ENCODE measurements at regions not wholly inside any gene's neighbourhood (a gene's known extent, or its start where the extent isn't known, plus 50 kb on each side); places are given as distances from the start of the nearest gene placed in this dataset.

DNA sequence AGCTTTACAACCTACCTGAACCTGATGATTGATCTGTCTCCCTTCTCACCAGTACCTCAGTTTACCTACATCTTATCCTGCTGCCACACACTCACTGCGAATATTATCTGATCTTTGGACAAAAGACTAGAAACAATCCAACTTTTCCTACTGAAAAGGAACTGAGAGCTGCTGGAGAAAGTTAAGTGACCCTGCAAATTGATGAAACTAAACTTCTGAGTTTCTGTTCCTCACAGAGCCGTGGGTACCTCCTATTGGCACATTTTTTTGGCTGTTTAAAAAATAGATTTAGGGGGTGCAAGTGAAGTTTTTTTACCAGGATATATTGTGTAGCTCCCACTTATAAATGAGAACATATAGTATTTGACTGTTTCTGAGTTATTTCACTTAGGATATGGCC, 66.0 kb upstream of the STARD3NL start:
- Histone ChIP-seq H3K4me3 (no peak overlapping the region), H3K36me3 (no peaks in the 10 kb centered on the region), H3K4me1 (no peaks in the 10 kb centered on the region), H3K27ac (no peak overlapping the region), H3K9me3 (no peaks in the 10 kb centered on the region), H3K27me3 (no peaks in the 10 kb centered on the region)
- DNase-seq: no peak
- intact Hi-C loops (cut with DNase I; ENCODE audit: low total_unique reads): no loop called here
- TF ChIP-seq, protein P1, sequence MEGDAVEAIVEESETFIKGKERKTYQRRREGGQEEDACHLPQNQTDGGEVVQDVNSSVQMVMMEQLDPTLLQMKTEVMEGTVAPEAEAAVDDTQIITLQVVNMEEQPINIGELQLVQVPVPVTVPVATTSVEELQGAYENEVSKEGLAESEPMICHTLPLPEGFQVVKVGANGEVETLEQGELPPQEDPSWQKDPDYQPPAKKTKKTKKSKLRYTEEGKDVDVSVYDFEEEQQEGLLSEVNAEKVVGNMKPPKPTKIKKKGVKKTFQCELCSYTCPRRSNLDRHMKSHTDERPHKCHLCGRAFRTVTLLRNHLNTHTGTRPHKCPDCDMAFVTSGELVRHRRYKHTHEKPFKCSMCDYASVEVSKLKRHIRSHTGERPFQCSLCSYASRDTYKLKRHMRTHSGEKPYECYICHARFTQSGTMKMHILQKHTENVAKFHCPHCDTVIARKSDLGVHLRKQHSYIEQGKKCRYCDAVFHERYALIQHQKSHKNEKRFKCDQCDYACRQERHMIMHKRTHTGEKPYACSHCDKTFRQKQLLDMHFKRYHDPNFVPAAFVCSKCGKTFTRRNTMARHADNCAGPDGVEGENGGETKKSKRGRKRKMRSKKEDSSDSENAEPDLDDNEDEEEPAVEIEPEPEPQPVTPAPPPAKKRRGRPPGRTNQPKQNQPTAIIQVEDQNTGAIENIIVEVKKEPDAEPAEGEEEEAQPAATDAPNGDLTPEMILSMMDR (IDR thresholded peaks at IDR 0.05): no peak
- no peak for TF ChIP-seq POLR2AphosphoS5 (IDR thresholded peaks at IDR 0.05)
- no peak for TF ChIP-seq POLR2A (IDR thresholded peaks at IDR 0.05)
- no peak for TF ChIP-seq EP300 (IDR thresholded peaks at IDR 0.05; ENCODE audit: low read depth)
- 74 to 84% methylated on average over 2 of the region's 2 CpGs for WGBS, 2 donors (ENCODE audit: low coverage in 1 of 2)
- in situ Hi-C loops (cut with MboI; ENCODE audit: low pct_ligation_motif_present in 1 of 4, low pct_unique_long_range_greater_than_20kb in 1 of 4, low sequenced_read_pairs in 3 of 4): loop anchor here in 2 of 4 donors (25.0 kb wide), 1 partner anchor 225 kb away; no protein-coding TSS in a partner anchor

DNA sequence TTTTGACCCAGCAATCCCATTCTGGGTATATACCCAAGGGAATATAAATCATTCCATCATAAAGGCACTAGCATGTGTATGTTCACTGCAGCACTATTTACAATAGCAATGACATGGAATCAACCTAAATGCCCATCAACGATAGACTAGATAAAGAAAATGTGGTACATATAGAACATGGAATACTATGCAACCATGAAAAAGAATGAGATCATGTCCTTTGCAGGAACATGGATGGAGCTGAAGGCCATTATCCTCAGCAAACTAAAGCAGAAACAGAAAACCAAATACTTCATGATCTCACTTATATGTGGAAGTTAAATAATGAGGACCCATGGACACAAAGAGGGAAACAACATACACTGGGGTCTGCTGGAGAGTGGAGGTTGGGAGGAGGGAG, 58.0 kb upstream of the STARD3NL start:
- intact Hi-C loops (cut with DNase I; ENCODE audit: low total_unique reads) (no loop called here), in situ Hi-C loops (cut with MboI; ENCODE audit: low pct_ligation_motif_present in 1 of 4, low pct_unique_long_range_greater_than_20kb in 1 of 4, low sequenced_read_pairs in 3 of 4) (loop anchor here in 2 of 4 donors (25.0 kb wide), 1 partner anchor 217 kb away; no protein-coding TSS in a partner anchor)
- DNase-seq: no peak
- TF ChIP-seq EP300 (IDR thresholded peaks at IDR 0.05; ENCODE audit: low read depth): no peak
- TF ChIP-seq POLR2A (IDR thresholded peaks at IDR 0.05): no peak
- TF ChIP-seq, protein P1 (IDR thresholded peaks at IDR 0.05): no peak
- no peak for TF ChIP-seq POLR2AphosphoS5 (IDR thresholded peaks at IDR 0.05)
- Histone ChIP-seq H3K36me3 (no peaks in the 10 kb centered on the region), H3K4me1 (no peaks in the 10 kb centered on the region), H3K9me3 (no peaks in the 10 kb centered on the region), H3K27me3 (no peaks in the 10 kb centered on the region), H3K27ac (no peak overlapping the region), H3K4me3 (no peak overlapping the region)
- 71 to 97% methylated on average over 1 of the region's 1 CpG for WGBS, 2 donors (ENCODE audit: low coverage in 1 of 2)

DNA sequence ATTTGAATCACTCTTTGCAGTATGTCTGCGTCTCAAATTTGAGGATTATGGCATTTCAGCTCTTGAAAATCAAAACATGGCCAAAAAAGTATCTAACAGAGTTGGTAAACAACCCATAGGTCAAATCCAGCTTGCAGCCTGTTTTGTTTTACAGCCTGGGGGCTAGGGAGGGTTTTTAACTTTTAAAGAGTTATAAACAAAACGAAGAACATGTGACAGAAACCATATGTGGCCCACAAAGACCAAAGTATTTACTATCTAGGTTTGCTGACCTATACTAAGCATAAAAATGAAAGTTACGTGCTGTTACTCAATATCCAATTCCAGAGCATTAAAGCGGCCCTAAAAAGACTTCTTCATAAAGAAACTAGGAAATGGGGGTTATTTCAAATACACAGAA, 55.5 kb upstream of the STARD3NL start:
- no peak for DNase-seq
- Histone ChIP-seq H3K36me3 (no peaks in the 10 kb centered on the region), H3K4me3 (no peak overlapping the region), H3K9me3 (no peaks in the 10 kb centered on the region), H3K27ac (no peak overlapping the region), H3K27me3 (no peaks in the 10 kb centered on the region), H3K4me1 (no peaks in the 10 kb centered on the region)
- in situ Hi-C loops (cut with MboI; ENCODE audit: low pct_ligation_motif_present in 1 of 4, low pct_unique_long_range_greater_than_20kb in 1 of 4, low sequenced_read_pairs in 3 of 4) (loop anchor here in 2 of 4 donors (25.0 kb wide), 1 partner anchor 215 kb away; no protein-coding TSS in a partner anchor), intact Hi-C loops (cut with DNase I; ENCODE audit: low total_unique reads) (no loop called here)
- WGBS, 2 donors (ENCODE audit: low coverage in 1 of 2): 62 to 70% methylated on average over 4 of the region's 4 CpGs
- TF ChIP-seq EP300 (IDR thresholded peaks at IDR 0.05; ENCODE audit: low read depth): no peak
- TF ChIP-seq POLR2AphosphoS5 (IDR thresholded peaks at IDR 0.05): no peak
- no peak for TF ChIP-seq POLR2A (IDR thresholded peaks at IDR 0.05)

GRCh38 chr7:38123494-38123893, 54.6 kb upstream of the STARD3NL start:
- H3K36me3 ChIP-seq: no peaks in the 10 kb centered on the region
- no peak for TF ChIP-seq POLR2A (IDR thresholded peaks at IDR 0.05)
- no peak for TF ChIP-seq EP300 (IDR thresholded peaks at IDR 0.05; ENCODE audit: low read depth)
- no peak for TF ChIP-seq POLR2AphosphoS5 (IDR thresholded peaks at IDR 0.05)
- TF ChIP-seq, protein P1 (IDR thresholded peaks at IDR 0.05): no peak
- no peaks in the 10 kb centered on the region for H3K9me3 ChIP-seq
- intact Hi-C loops (cut with DNase I; ENCODE audit: low total_unique reads) (no loop called here), in situ Hi-C loops (cut with MboI; ENCODE audit: low pct_ligation_motif_present in 1 of 4, low pct_unique_long_range_greater_than_20kb in 1 of 4, low sequenced_read_pairs in 3 of 4) (loop anchor here in 2 of 4 donors (25.0 kb wide), 1 partner anchor 214 kb away; no protein-coding TSS in a partner anchor)
- whole genome bisulfite sequencing, 2 donors (ENCODE audit: low coverage in 1 of 2): 91% methylated on average over 3 of the region's 3 CpGs; no CpG with 5 or more reads in 1 of the 2 donors
- no peak for DNase-seq
- no peak overlapping the region for H3K4me3 ChIP-seq
- no peaks in the 10 kb centered on the region for H3K4me1 ChIP-seq
- no peaks in the 10 kb centered on the region for H3K27me3 ChIP-seq
- H3K27ac ChIP-seq: no peak overlapping the region
